ENCODE measurements at regions not wholly inside any gene's neighbourhood (a gene's known extent, or its start where the extent isn't known, plus 50 kb on each side); places are given as distances from the start of the nearest gene placed in this dataset.

GRCh38 chr5:158511454-158511853 lies 588.3 kb downstream of the EBF1 start:
- no peaks in the 10 kb centered on the region for H3K27me3 Mint-ChIP-seq (ENCODE audit: unreplicated experiment)
- peaks cover 12% of the 10 kb centered on the region for H3K9me3 Mint-ChIP-seq (ENCODE audit: unreplicated experiment)
- no peak for DNase-seq (ENCODE audit: extremely low spot score, unreplicated experiment)
- peaks cover 5% of the 10 kb centered on the region for H3K36me3 Mint-ChIP-seq (ENCODE audit: unreplicated experiment)
- TF ChIP-seq CTCF (IDR thresholded peaks at IDR 0.05): no peak
- H3K27ac Mint-ChIP-seq (ENCODE audit: unreplicated experiment): no peak overlapping the region
- no peak overlapping the region for H3K4me3 Mint-ChIP-seq (ENCODE audit: unreplicated experiment)
- peaks cover 7% of the 10 kb centered on the region for H3K4me1 Mint-ChIP-seq (ENCODE audit: unreplicated experiment)

GRCh38 chr5:158510479-158510878 lies 589.2 kb downstream of the EBF1 start:
- DNase-seq (ENCODE audit: extremely low spot score, unreplicated experiment): no peak
- Mint-ChIP-seq H3K4me3 (ENCODE audit: unreplicated experiment) (no peak overlapping the region), H3K9me3 (ENCODE audit: unreplicated experiment) (peaks cover 21% of the 10 kb centered on the region), H3K27me3 (ENCODE audit: unreplicated experiment) (no peaks in the 10 kb centered on the region), H3K4me1 (ENCODE audit: unreplicated experiment) (peaks cover 7% of the 10 kb centered on the region), H3K27ac (ENCODE audit: unreplicated experiment) (no peak overlapping the region), H3K36me3 (ENCODE audit: unreplicated experiment) (peaks cover 10% of the 10 kb centered on the region)
- no peak for TF ChIP-seq CTCF (IDR thresholded peaks at IDR 0.05)

- Mint-ChIP-seq H3K27me3 (ENCODE audit: unreplicated experiment) (no peaks in the 10 kb centered on the region), H3K4me3 (ENCODE audit: unreplicated experiment) (no peak overlapping the region), H3K9me3 (ENCODE audit: unreplicated experiment) (peaks cover 28% of the 10 kb centered on the region), H3K36me3 (ENCODE audit: unreplicated experiment) (peaks cover 15% of the 10 kb centered on the region), H3K27ac (ENCODE audit: unreplicated experiment) (no peak overlapping the region), H3K4me1 (ENCODE audit: unreplicated experiment) (no peaks in the 10 kb centered on the region)
- TF ChIP-seq CTCF (IDR thresholded peaks at IDR 0.05): no peak
- no peak for DNase-seq (ENCODE audit: extremely low spot score, unreplicated experiment)
These were observed 593.1 kb downstream of the EBF1 start for GRCh38 chr5:158506648-158507047.

- Mint-ChIP-seq H3K27me3 (ENCODE audit: unreplicated experiment) (no peaks in the 10 kb centered on the region), H3K4me1 (ENCODE audit: unreplicated experiment) (peaks cover 10% of the 10 kb centered on the region), H3K4me3 (ENCODE audit: unreplicated experiment) (no peak overlapping the region), H3K9me3 (ENCODE audit: unreplicated experiment) (peaks cover 28% of the 10 kb centered on the region), H3K27ac (ENCODE audit: unreplicated experiment) (no peak overlapping the region), H3K36me3 (ENCODE audit: unreplicated experiment) (peaks cover 15% of the 10 kb centered on the region)
- no peak for DNase-seq (ENCODE audit: extremely low spot score, unreplicated experiment)
- TF ChIP-seq CTCF (IDR thresholded peaks at IDR 0.05): no peak
These were observed 597.0 kb downstream of the EBF1 start for GRCh38 chr5:158502686-158503085.

GRCh38 chr5:158499892-158500418 lies 599.8 kb downstream of the EBF1 start:
- Mint-ChIP-seq H3K27ac (ENCODE audit: unreplicated experiment) (peak overlapping the region; percentile 15), H3K4me1 (ENCODE audit: unreplicated experiment) (peaks cover 10% of the 10 kb centered on the region), H3K36me3 (ENCODE audit: unreplicated experiment) (peaks cover under 1% of the 10 kb centered on the region), H3K27me3 (ENCODE audit: unreplicated experiment) (no peaks in the 10 kb centered on the region), H3K4me3 (ENCODE audit: unreplicated experiment) (no peak overlapping the region), H3K9me3 (ENCODE audit: unreplicated experiment) (peaks cover 1% of the 10 kb centered on the region)
- no peak for TF ChIP-seq CTCF (IDR thresholded peaks at IDR 0.05)
- no peak for DNase-seq (ENCODE audit: extremely low spot score, unreplicated experiment)
